IMR-90 (cell line): ENCODE measurements at regions not wholly inside any gene's neighbourhood (a gene's known extent, or its start where the extent isn't known, plus 50 kb on each side); places are given as distances from the start of the nearest gene placed in this dataset.

Source experiments
- CEBPB ChIP-seq: IDR thresholded peaks from 2 replicates; pipeline ENCODE4 v1.6.1; 2012; ENCODE audit warnings: low read depth, low read length, improper control_type of control experiment
- CTCF ChIP-seq: conservative IDR thresholded peaks from 2 replicates; pipeline ENCODE4 v1.5.1; 2012; ENCODE audit warnings: mild to moderate bottlenecking, low read depth, low read length, improper control_type of control experiment
- USF2 ChIP-seq: fragments of 150-350 bp; IDR thresholded peaks from 2 replicates; pipeline ENCODE4 v1.6.1; 2017; ENCODE audit warnings: mild to moderate bottlenecking, antibody characterized with exemption, low read length, low read depth

GRCh38 chr9:91131433-91131839 lies 230.3 kb downstream of the AUH start:
- TF ChIP-seq CTCF (no peak), CEBPB (peak; percentile 75), USF2 (no peak)
